Tibial nerve (tissue), 4 donors: ENCODE measurements at regions not wholly inside any gene's neighbourhood (a gene's known extent, or its start where the extent isn't known, plus 50 kb on each side); places are given as distances from the start of the nearest gene placed in this dataset.

Experiments
- DNase-seq, 2 donors: peaks; one replicate each; pipeline ENCODE4 v3.0.0-alpha.2; 2019; ENCODE audit warnings: low spot score in 2 of 2
- H3K27ac ChIP-seq, 4 donors: fragments of 200-600 bp; sonication (generic) in 3 of 4; one replicate each; pipeline ENCODE4 v1.5.1; 2017 to 2019; ENCODE audit warnings: mild to moderate bottlenecking in 1 of 4
- H3K27me3 ChIP-seq, 2 donors: fragments of 200-600 bp; sonication (generic) in 1 of 2; one replicate each; pipeline versions ENCODE4 v1.5.1 to v1.6.0; 2017 to 2019
- H3K36me3 ChIP-seq, 3 donors: fragments of 200-600 bp; sonication (generic); one replicate each; pipeline ENCODE4 v1.5.1; 2018 to 2019
- H3K4me1 ChIP-seq, 4 donors: fragments of 200-600 bp; sonication (generic) in 3 of 4; one replicate each; pipeline ENCODE4 v1.5.1; 2017 to 2019
- H3K4me3 ChIP-seq, 4 donors: fragments of 200-600 bp; sonication (generic) in 3 of 4; one replicate each; pipeline ENCODE4 v1.5.1; 2017 to 2019; ENCODE audit warnings: mild to moderate bottlenecking in 1 of 4, moderate library complexity in 1 of 4
- H3K9me3 ChIP-seq, 4 donors: fragments of 200-600 bp; sonication (generic) in 3 of 4; one replicate each; pipeline ENCODE4 v1.5.1; 2017 to 2019
- EP300 ChIP-seq, 2 donors: sonication (generic); formaldehyde crosslinking; IDR thresholded peaks; one replicate each; pipeline ENCODE4 v1.6.1; 2017; ENCODE audit warnings: antibody characterized with exemption in 2 of 2, mild to moderate bottlenecking in 1 of 2
- POLR2A ChIP-seq, 2 donors: fragments of 450-650 bp; IDR thresholded peaks; one replicate each; pipeline ENCODE4 v1.6.1; 2017; ENCODE audit warnings: antibody characterized with exemption in 2 of 2, mild to moderate bottlenecking in 2 of 2, moderate library complexity in 2 of 2
- WGBS, 2 donors: methylation state at CpG; one replicate each; pipeline ENCODE4 v1.1.5; 2018; 5-methylcytosine and 5-hydroxymethylcytosine counted together
- TF ChIP-seq, protein P1 (sequence below), 5 experiments: fragments of 200-600 bp in 3 of 5; fragments of 450-650 bp in 2 of 5; sonication (generic) in 3 of 5; IDR thresholded peaks; one replicate each; pipeline ENCODE4 v1.5.1; 2016 to 2019; ENCODE audit warnings: antibody characterized with exemption in 5 of 5, mild to moderate bottlenecking in 3 of 5, moderate library complexity in 2 of 5

DNA sequence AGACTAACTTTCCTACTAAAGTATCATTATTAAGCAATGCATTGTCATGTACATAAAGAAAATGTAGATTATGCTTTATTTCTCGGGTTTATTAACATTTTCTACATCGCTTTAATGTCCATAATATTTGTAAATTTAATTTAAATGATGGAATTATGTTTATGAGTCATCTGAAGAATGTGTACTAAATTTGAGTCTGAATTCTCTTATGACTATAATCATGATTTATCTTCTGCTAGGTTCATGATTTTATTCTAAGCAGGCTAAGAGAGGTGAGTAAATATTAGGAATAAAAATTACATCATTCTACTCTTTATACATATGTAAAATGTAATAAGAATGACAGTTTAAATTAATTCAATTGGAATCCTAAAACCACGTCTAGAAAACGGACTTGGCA is 206.3 kb upstream of the NOL4 start:
- no peaks in the 10 kb centered on the region for H3K36me3 ChIP-seq
- TF ChIP-seq, protein P1, sequence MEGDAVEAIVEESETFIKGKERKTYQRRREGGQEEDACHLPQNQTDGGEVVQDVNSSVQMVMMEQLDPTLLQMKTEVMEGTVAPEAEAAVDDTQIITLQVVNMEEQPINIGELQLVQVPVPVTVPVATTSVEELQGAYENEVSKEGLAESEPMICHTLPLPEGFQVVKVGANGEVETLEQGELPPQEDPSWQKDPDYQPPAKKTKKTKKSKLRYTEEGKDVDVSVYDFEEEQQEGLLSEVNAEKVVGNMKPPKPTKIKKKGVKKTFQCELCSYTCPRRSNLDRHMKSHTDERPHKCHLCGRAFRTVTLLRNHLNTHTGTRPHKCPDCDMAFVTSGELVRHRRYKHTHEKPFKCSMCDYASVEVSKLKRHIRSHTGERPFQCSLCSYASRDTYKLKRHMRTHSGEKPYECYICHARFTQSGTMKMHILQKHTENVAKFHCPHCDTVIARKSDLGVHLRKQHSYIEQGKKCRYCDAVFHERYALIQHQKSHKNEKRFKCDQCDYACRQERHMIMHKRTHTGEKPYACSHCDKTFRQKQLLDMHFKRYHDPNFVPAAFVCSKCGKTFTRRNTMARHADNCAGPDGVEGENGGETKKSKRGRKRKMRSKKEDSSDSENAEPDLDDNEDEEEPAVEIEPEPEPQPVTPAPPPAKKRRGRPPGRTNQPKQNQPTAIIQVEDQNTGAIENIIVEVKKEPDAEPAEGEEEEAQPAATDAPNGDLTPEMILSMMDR (IDR thresholded peaks at IDR 0.05): no peak
- no peak for TF ChIP-seq EP300 (IDR thresholded peaks at IDR 0.05)
- no peak for TF ChIP-seq POLR2A (IDR thresholded peaks at IDR 0.05)
- WGBS, 2 donors: 88% methylated on average over 4 of the region's 4 CpGs

DNA sequence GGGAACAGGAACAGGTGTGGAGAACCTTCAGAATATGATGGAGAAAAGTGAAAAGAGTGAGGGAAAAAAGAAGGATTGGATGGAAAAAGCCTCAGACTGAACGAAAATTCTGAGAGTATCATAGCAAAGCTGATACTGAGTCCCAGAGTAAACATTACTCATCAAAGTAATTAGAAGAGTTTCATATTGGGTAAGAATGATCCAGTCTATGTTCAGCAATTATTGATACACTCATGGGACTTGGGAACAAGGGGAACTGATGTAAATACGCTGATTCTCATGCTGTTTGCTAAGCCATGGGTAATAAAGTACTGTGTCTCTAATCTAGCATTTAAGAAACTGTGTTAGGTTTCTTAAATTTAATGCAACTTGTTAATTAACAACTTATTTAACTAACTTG is 219.9 kb upstream of the NOL4 start:
- 77% methylated on average over 2 of the region's 2 CpGs for WGBS, 2 donors
- Histone ChIP-seq H3K27me3 (no peaks in the 10 kb centered on the region), H3K27ac (no peak overlapping the region), H3K9me3 (peaks cover 0 to 5% (median 2%) of the 10 kb centered on the region in 4 donors), H3K36me3 (no peaks in the 10 kb centered on the region), H3K4me3 (no peak overlapping the region), H3K4me1 (no peaks in the 10 kb centered on the region)
- TF ChIP-seq POLR2A (IDR thresholded peaks at IDR 0.05): no peak
- TF ChIP-seq, protein P1 (IDR thresholded peaks at IDR 0.05): no peak
- no peak for TF ChIP-seq EP300 (IDR thresholded peaks at IDR 0.05)
- DNase-seq: no peak

More for the DNA sequence above, 206.3 kb upstream of the NOL4 start:
- H3K4me1 ChIP-seq: no peaks in the 10 kb centered on the region
- no peak overlapping the region for H3K4me3 ChIP-seq
- no peak for DNase-seq
- no peak overlapping the region for H3K27ac ChIP-seq
- no peaks in the 10 kb centered on the region for H3K27me3 ChIP-seq
- H3K9me3 ChIP-seq: peaks cover 0 to under 1% (median 0%) of the 10 kb centered on the region in 4 donors

- no peak for DNase-seq
- TF ChIP-seq POLR2A (IDR thresholded peaks at IDR 0.05) (no peak), EP300 (IDR thresholded peaks at IDR 0.05) (no peak)
- TF ChIP-seq, protein P1 (IDR thresholded peaks at IDR 0.05): no peak
- Histone ChIP-seq H3K4me1 (no peaks in the 10 kb centered on the region), H3K27me3 (no peaks in the 10 kb centered on the region), H3K4me3 (no peak overlapping the region), H3K9me3 (peaks cover 0 to 4% (median 0%) of the 10 kb centered on the region in 4 donors), H3K27ac (no peak overlapping the region), H3K36me3 (no peaks in the 10 kb centered on the region)
Measured at GRCh38 chr18:34448662-34449061, 223.9 kb upstream of the NOL4 start.

DNA sequence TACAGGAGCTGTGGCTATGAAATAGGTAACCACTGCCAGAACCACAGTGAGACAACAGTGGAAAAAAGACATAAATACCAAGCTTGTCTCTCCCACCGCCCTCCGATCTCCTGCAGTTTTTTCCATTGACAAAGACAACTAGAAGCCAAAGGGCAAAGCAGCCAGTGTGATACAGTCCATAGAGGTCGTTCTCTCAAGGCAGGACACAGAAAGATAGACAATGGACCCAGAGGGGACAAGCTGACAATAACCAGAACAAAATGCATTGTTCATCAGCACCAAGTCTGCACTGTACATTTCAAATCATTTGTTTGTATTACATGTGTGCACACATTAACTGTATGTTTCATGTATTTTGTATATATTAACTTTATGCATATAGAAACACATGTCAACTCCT is 233.0 kb upstream of the NOL4 start:
- Histone ChIP-seq H3K9me3 (no peaks in the 10 kb centered on the region), H3K27me3 (no peaks in the 10 kb centered on the region), H3K4me1 (no peaks in the 10 kb centered on the region), H3K4me3 (no peak overlapping the region), H3K27ac (no peak overlapping the region), H3K36me3 (no peaks in the 10 kb centered on the region)
- 63 to 68% methylated on average over 3 of the region's 3 CpGs for WGBS, 2 donors
- DNase-seq: no peak
- TF ChIP-seq EP300 (IDR thresholded peaks at IDR 0.05) (no peak), POLR2A (IDR thresholded peaks at IDR 0.05) (no peak)
- TF ChIP-seq, protein P1 (IDR thresholded peaks at IDR 0.05): no peak

- Histone ChIP-seq H3K9me3 (no peaks in the 10 kb centered on the region), H3K27me3 (no peaks in the 10 kb centered on the region), H3K4me3 (no peak overlapping the region), H3K36me3 (no peaks in the 10 kb centered on the region), H3K4me1 (no peaks in the 10 kb centered on the region), H3K27ac (no peak overlapping the region)
- 73 to 86% methylated on average over 3 of the region's 3 CpGs for WGBS, 2 donors
- TF ChIP-seq POLR2A (IDR thresholded peaks at IDR 0.05) (no peak), EP300 (IDR thresholded peaks at IDR 0.05) (no peak)
- no peak for DNase-seq
Measured at GRCh38 chr18:34458410-34458977, 233.8 kb upstream of the NOL4 start.

GRCh38 chr18:34461266-34461665 is 236.6 kb upstream of the NOL4 start:
- TF ChIP-seq EP300 (IDR thresholded peaks at IDR 0.05) (no peak), POLR2A (IDR thresholded peaks at IDR 0.05) (no peak)
- TF ChIP-seq, protein P1 (IDR thresholded peaks at IDR 0.05): no peak
- Histone ChIP-seq H3K4me1 (no peaks in the 10 kb centered on the region), H3K27me3 (no peaks in the 10 kb centered on the region), H3K4me3 (no peak overlapping the region), H3K27ac (no peak overlapping the region), H3K9me3 (no peaks in the 10 kb centered on the region), H3K36me3 (no peaks in the 10 kb centered on the region)
- 86 to 92% methylated on average over 3 of the region's 3 CpGs for WGBS, 2 donors
- no peak for DNase-seq
